Hepatocyte (in vitro differentiated cells): ENCODE measurements at regions not wholly inside any gene's neighbourhood (a gene's known extent, or its start where the extent isn't known, plus 50 kb on each side); places are given as distances from the start of the nearest gene placed in this dataset.

Experiments used
- DNase-seq: peaks from one replicate; pipeline ENCODE4 v3.0.0-alpha.2; 2016; ENCODE audit warnings: low spot score
- H2AFZ ChIP-seq: fragments of 200-600 bp; sonication (generic); 2 replicates; pipeline ENCODE4 v1.6.0; 2016; ENCODE audit warnings: antibody characterized with exemption, mild to moderate bottlenecking
- H3K27ac ChIP-seq: fragments of 200-600 bp; sonication (generic); 2 replicates; pipeline ENCODE4 v1.5.1; 2016; ENCODE audit warnings: mild to moderate bottlenecking
- H3K27me3 ChIP-seq: fragments of 200-600 bp; sonication (generic); 2 replicates; pipeline ENCODE4 v1.6.1; 2016
- H3K36me3 ChIP-seq: fragments of 200-600 bp; sonication (generic); replicated peaks from 2 replicates; pipeline ENCODE4 v1.5.1; 2016; ENCODE audit warnings: low read depth; ENCODE audit not compliant: insufficient read depth
- H3K4me1 ChIP-seq: fragments of 200-600 bp; sonication (generic); 2 replicates; pipeline ENCODE4 v1.5.1; 2016; ENCODE audit warnings: mild to moderate bottlenecking, moderate library complexity; ENCODE audit not compliant: insufficient read depth
- H3K4me2 ChIP-seq: fragments of 200-600 bp; sonication (generic); 2 replicates; pipeline ENCODE4 v1.6.0; 2016
- H3K4me3 ChIP-seq: fragments of 200-600 bp; sonication (generic); 2 replicates; pipeline ENCODE4 v1.5.1; 2016; ENCODE audit warnings: mild to moderate bottlenecking
- H3K79me2 ChIP-seq: fragments of 200-600 bp; sonication (generic); 2 replicates; pipeline ENCODE4 v1.6.0; 2017; ENCODE audit warnings: mild to moderate bottlenecking
- H3K9me2 ChIP-seq: fragments of 200-600 bp; sonication (generic); replicated peaks from 2 replicates; pipeline ENCODE4 v1.6.0; 2017; ENCODE audit warnings: mild to moderate bottlenecking; ENCODE audit not compliant: insufficient read depth
- H3K9me3 ChIP-seq: fragments of 200-600 bp; sonication (generic); 2 replicates; pipeline ENCODE4 v1.5.1; 2016; ENCODE audit warnings: low read depth, mild to moderate bottlenecking
- H4K20me1 ChIP-seq: fragments of 200-600 bp; sonication (generic); 2 replicates; pipeline ENCODE4 v1.6.0; 2016; ENCODE audit warnings: mild to moderate bottlenecking; ENCODE audit not compliant: insufficient read depth, poor library complexity, severe bottlenecking
- CTCF ChIP-seq: fragments of 200-600 bp; sonication (generic); IDR thresholded peaks from 2 replicates; pipeline ENCODE4 v1.5.1; 2016; ENCODE audit warnings: antibody characterized with exemption, mild to moderate bottlenecking; ENCODE audit not compliant: poor library complexity
- EZH2 ChIP-seq: fragments of 200-600 bp; sonication (generic); IDR thresholded peaks from 2 replicates; pipeline ENCODE4 v1.6.1; 2016; ENCODE audit warnings: antibody characterized with exemption, mild to moderate bottlenecking, borderline replicate concordance
- EZH2phosphoT487 ChIP-seq: fragments of 200-600 bp; sonication (generic); IDR thresholded peaks from one replicate; pipeline ENCODE4 v1.6.1; 2018; ENCODE audit warnings: antibody characterized with exemption, mild to moderate bottlenecking, low read depth, moderate library complexity; ENCODE audit not compliant: unreplicated experiment, severe bottlenecking
- WGBS: methylation state at CpG from one replicate; pipeline ENCODE4 v1.1.6; 2016; ENCODE audit warnings: low lambda C conversion rate; ENCODE audit errors: missing lambda C conversion rate; 5-methylcytosine and 5-hydroxymethylcytosine counted together

GRCh38 chr6:114439411-114439810 is 96.6 kb upstream of the HS3ST5 start:
- no peaks in the 10 kb centered on the region for H3K9me3 ChIP-seq
- no peak overlapping the region for H3K4me2 ChIP-seq
- H3K36me3 ChIP-seq = no peaks in the 10 kb centered on the region
- no peaks in the 10 kb centered on the region for H3K9me2 ChIP-seq
- WGBS = 84% methylated on average over 1 of the region's 1 CpG
- no peak overlapping the region for H3K4me3 ChIP-seq
- H4K20me1 ChIP-seq = no peaks in the 10 kb centered on the region
- no peak for TF ChIP-seq EZH2phosphoT487
- no peak for TF ChIP-seq CTCF
- no peak for TF ChIP-seq EZH2
- H3K27me3 ChIP-seq = no peaks in the 10 kb centered on the region
- no peak overlapping the region for H3K27ac ChIP-seq
- H3K79me2 ChIP-seq = no peaks in the 10 kb centered on the region
- no peaks in the 10 kb centered on the region for H3K4me1 ChIP-seq
- no peak for DNase-seq
- no peak overlapping the region for H2AFZ ChIP-seq

DNA sequence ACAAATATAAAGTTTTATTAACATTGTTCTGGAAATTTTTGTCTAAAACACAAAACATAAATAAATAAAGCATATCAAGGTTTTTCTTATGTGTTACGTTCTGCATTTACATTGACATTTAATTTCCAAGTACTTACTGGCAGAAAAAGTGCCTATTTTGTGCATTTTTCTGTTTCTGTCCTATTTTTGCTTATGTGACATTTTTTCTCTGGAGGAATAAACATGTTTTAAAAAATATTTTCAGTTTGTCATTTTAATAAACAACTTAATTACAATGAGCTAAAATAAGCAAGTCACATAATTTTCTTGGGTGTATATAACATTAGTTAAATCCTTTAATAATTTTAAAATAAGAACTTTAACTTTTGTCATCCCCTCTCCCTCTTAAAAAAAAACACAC is 94.4 kb upstream of the HS3ST5 start:
- Histone ChIP-seq H3K79me2 (no peaks in the 10 kb centered on the region), H3K4me2 (no peak overlapping the region), H3K9me2 (no peaks in the 10 kb centered on the region), H2AFZ (no peak overlapping the region), H3K27me3 (no peaks in the 10 kb centered on the region), H3K9me3 (no peaks in the 10 kb centered on the region), H3K27ac (no peak overlapping the region), H3K4me3 (no peak overlapping the region), H4K20me1 (no peaks in the 10 kb centered on the region), H3K36me3 (no peaks in the 10 kb centered on the region), H3K4me1 (no peaks in the 10 kb centered on the region)
- DNase-seq = no peak
- no peak for TF ChIP-seq EZH2
- TF ChIP-seq EZH2phosphoT487 = no peak
- 90% methylated on average over 1 of the region's 1 CpG for WGBS

GRCh38 chr6:114436691-114437090 is 93.9 kb upstream of the HS3ST5 start:
- WGBS = 94% methylated on average over 3 of the region's 3 CpGs
- H3K79me2 ChIP-seq = no peaks in the 10 kb centered on the region

GRCh38 chr6:114435985-114436384 is 93.2 kb upstream of the HS3ST5 start:
- no peak for DNase-seq
- H4K20me1 ChIP-seq = no peaks in the 10 kb centered on the region
- no peaks in the 10 kb centered on the region for H3K79me2 ChIP-seq
- H3K4me2 ChIP-seq = no peak overlapping the region
- H3K4me3 ChIP-seq = no peak overlapping the region
- no peak overlapping the region for H3K27ac ChIP-seq
- no peak overlapping the region for H2AFZ ChIP-seq
- H3K27me3 ChIP-seq = no peaks in the 10 kb centered on the region
- no peaks in the 10 kb centered on the region for H3K36me3 ChIP-seq
- no peaks in the 10 kb centered on the region for H3K9me2 ChIP-seq
- H3K9me3 ChIP-seq = no peaks in the 10 kb centered on the region
- TF ChIP-seq EZH2 (no peak), CTCF (no peak), EZH2phosphoT487 (no peak)
- no peaks in the 10 kb centered on the region for H3K4me1 ChIP-seq

More at GRCh38 chr6:114436691-114437090, 93.9 kb upstream of the HS3ST5 start:
- no peaks in the 10 kb centered on the region for H3K9me3 ChIP-seq
- H3K27ac ChIP-seq = no peak overlapping the region
- H3K4me1 ChIP-seq = no peaks in the 10 kb centered on the region
- no peaks in the 10 kb centered on the region for H3K36me3 ChIP-seq
- H4K20me1 ChIP-seq = no peaks in the 10 kb centered on the region
- no peak overlapping the region for H3K4me2 ChIP-seq
- H3K9me2 ChIP-seq = no peaks in the 10 kb centered on the region
- no peak overlapping the region for H3K4me3 ChIP-seq
- no peaks in the 10 kb centered on the region for H3K27me3 ChIP-seq
- TF ChIP-seq EZH2phosphoT487 = no peak
- no peak for TF ChIP-seq CTCF
- TF ChIP-seq EZH2 = no peak
- H2AFZ ChIP-seq = no peak overlapping the region
- no peak for DNase-seq
